ENCODE measurements at regions not wholly inside any gene's neighbourhood (a gene's known extent, or its start where the extent isn't known, plus 50 kb on each side); places are given as distances from the start of the nearest gene placed in this dataset.
"Not testable (repeated sequence)": the region's sequence is repeated elsewhere in the genome, so short reads cannot be mapped to it uniquely, and the experiment has no call there.

DNA sequence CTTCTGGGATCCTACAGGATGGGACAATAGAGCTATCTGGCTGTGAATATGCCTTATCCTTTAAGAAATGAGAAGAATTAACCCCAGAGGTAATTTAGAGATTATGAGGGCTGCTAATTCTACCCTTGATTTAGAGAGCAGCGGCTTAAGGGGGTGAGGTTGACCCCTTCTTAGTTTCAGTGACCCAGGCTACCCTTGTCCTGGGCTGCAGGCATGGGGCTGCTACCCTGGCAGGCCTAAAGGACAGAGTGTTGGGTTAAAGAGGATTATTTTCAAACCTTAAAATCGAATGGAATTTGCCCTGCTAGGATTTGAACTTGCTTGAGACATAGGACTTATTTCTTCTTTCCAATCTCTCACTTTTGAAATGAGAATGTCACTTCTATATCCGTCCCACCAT is 1343.4 kb downstream of the HACE1 start:
- Histone ChIP-seq H3K4me1 (ENCODE audit: control insufficient read depth in 1 of 2, insufficient read depth in 2 of 2, low read length in 2 of 2) (no peaks in the 10 kb centered on the region), H3K9me3 (ENCODE audit: control insufficient read depth, low read length) (no peaks in the 10 kb centered on the region), H3K27me3 (ENCODE audit: control insufficient read depth in 1 of 2, insufficient read depth in 2 of 2, low read length in 1 of 2) (no peaks in the 10 kb centered on the region), H3K36me3 (ENCODE audit: control insufficient read depth in 1 of 2, insufficient read depth in 2 of 2, low read length in 1 of 2) (no peaks in the 10 kb centered on the region), H3K27ac (ENCODE audit: low read depth in 1 of 2, low read length in 2 of 2) (no peak overlapping the region), H3K4me3 (ENCODE audit: low read length in 2 of 2) (no peak overlapping the region)
- 78 to 86% methylated on average over 3 of the region's 3 CpGs for WGBS, 2 donors
- DNase-seq = no peak
- intact Hi-C loops (cut with DNase I) = no loop called here
- no peak for ATAC-seq (ENCODE audit: low FRiP score)

DNA sequence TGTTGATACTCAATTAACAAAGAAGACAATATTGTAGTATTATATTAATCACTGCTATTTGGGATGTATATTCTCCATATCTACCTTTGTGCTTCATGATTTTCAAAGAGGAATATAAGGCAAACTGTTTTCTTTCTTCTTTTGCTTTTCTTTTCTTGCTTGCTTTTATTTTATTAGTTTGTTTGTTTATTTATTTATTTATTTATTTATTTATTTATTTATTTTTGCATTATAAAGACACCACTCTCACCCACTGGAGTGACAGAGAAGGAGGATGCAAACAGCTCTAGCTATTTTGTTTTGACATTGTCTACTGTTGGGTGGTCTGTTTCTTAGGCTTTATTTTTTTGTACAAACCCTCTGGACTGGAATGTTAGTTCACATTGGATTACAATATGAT is 1352.7 kb downstream of the HACE1 start:
- Histone ChIP-seq H3K36me3 (ENCODE audit: control insufficient read depth in 1 of 2, insufficient read depth in 2 of 2, low read length in 1 of 2) (no peaks in the 10 kb centered on the region), H3K27ac (ENCODE audit: low read depth in 1 of 2, low read length in 2 of 2) (no peak overlapping the region), H3K27me3 (ENCODE audit: control insufficient read depth in 1 of 2, insufficient read depth in 2 of 2, low read length in 1 of 2) (no peaks in the 10 kb centered on the region), H3K4me1 (ENCODE audit: control insufficient read depth in 1 of 2, insufficient read depth in 2 of 2, low read length in 2 of 2) (no peaks in the 10 kb centered on the region), H3K4me3 (ENCODE audit: low read length in 2 of 2) (no peak overlapping the region), H3K9me3 (ENCODE audit: control insufficient read depth, low read length) (no peaks in the 10 kb centered on the region)
- no peak for ATAC-seq (ENCODE audit: low FRiP score)
- intact Hi-C loops (cut with DNase I) = no loop called here
- no peak for DNase-seq

DNA sequence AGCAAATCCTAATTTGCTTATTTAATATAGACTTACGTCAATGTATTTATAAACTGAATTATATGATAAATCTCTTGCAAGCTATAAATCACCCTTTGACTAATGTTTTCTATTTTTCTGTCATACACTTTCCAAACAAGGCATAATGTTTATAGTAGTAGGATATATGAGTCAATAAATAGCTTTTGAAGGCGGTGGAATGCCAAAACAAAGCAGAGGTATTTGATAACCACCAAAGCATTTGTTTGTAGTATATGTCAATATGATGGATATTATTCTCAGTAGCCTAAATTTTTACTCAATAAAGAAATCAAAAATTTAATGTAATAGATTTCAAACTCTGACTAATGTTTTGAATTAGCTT is 1354.6 kb downstream of the HACE1 start:
- Histone ChIP-seq H3K36me3 (ENCODE audit: control insufficient read depth in 1 of 2, insufficient read depth in 2 of 2, low read length in 1 of 2) (no peaks in the 10 kb centered on the region), H3K9me3 (ENCODE audit: control insufficient read depth, low read length) (no peaks in the 10 kb centered on the region), H3K4me3 (ENCODE audit: low read length in 2 of 2) (no peak overlapping the region), H3K4me1 (ENCODE audit: control insufficient read depth in 1 of 2, insufficient read depth in 2 of 2, low read length in 2 of 2) (no peaks in the 10 kb centered on the region), H3K27me3 (ENCODE audit: control insufficient read depth in 1 of 2, insufficient read depth in 2 of 2, low read length in 1 of 2) (no peaks in the 10 kb centered on the region), H3K27ac (ENCODE audit: low read depth in 1 of 2, low read length in 2 of 2) (no peak overlapping the region)
- DNase-seq = no peak
- 74% methylated on average over 2 of the region's 2 CpGs for WGBS, 2 donors
- intact Hi-C loops (cut with DNase I) = no loop called here
- no peak for ATAC-seq (ENCODE audit: low FRiP score)

DNA sequence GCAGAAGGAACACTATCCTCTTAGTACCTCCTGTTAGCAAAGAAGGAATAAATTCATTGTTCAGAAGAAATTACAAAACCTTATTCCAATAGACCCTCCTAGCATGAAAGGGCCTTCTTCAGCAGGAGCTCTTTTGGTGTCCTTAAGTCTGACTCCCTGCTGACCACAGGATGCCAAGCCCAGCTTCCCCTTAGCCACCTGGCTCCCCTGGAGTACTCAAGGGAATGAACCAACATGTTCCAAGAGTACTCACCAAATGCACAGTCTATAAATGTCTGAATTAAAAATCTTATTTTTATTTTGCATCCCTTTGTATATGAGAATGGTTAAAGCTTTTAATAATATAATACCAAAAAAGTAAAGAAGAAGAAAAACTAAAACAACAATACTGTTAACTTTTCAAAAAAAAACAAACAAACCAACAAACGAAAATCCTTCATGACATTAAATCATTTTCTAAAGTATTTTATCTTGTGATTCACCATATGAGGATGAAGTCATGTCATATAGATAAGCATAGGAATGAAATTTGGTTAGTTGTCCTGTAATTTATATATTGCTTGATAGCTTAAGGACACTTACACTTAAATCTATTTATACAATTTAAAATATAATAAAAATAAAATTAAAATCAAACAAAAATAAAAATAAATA is 1355.1 kb downstream of the HACE1 start:
- H3K36me3 ChIP-seq (ENCODE audit: control insufficient read depth in 1 of 2, insufficient read depth in 2 of 2, low read length in 1 of 2) = no peaks in the 10 kb centered on the region
- no peaks in the 10 kb centered on the region for H3K27me3 ChIP-seq (ENCODE audit: control insufficient read depth in 1 of 2, insufficient read depth in 2 of 2, low read length in 1 of 2)
- no peaks in the 10 kb centered on the region for H3K9me3 ChIP-seq (ENCODE audit: control insufficient read depth, low read length)
- no peak overlapping the region for H3K27ac ChIP-seq (ENCODE audit: low read depth in 1 of 2, low read length in 2 of 2)
- intact Hi-C loops (cut with DNase I) = no loop called here
- WGBS, 2 donors = 40 to 43% methylated on average over 1 of the region's 1 CpG
- no peak for ATAC-seq (ENCODE audit: low FRiP score)
- H3K4me3 ChIP-seq (ENCODE audit: low read length in 2 of 2) = no peak overlapping the region
- DNase-seq = no peak
- no peaks in the 10 kb centered on the region for H3K4me1 ChIP-seq (ENCODE audit: control insufficient read depth in 1 of 2, insufficient read depth in 2 of 2, low read length in 2 of 2)

DNA sequence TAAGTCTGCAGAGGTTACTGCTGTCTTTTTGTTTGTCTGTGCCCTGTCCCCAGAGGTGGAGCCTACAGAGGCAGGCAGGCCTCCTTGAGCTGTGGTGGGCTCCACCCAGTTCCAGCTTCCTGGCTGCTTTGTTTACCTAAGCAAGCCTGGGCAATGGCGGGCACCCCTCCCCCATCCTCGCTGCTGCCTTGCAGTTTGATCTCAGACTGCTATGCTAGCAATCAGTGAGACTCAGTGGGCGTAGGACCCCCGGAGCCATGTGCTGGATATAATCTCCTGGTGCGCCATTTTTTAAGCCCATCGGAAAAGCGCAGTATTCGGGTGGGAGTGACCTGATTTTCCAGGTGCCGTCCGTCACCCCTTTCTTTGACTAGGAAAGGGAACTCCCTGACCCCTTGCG is 1363.1 kb downstream of the HACE1 start:
- DNase-seq; ATAC-seq (ENCODE audit: low FRiP score); H3K27ac ChIP-seq (ENCODE audit: low read depth in 1 of 2, low read length in 2 of 2); H3K9me3 ChIP-seq (ENCODE audit: control insufficient read depth, low read length); H3K4me1 ChIP-seq (ENCODE audit: control insufficient read depth in 1 of 2, insufficient read depth in 2 of 2, low read length in 2 of 2); intact Hi-C loops (cut with DNase I); H3K4me3 ChIP-seq (ENCODE audit: low read length in 2 of 2); H3K36me3 ChIP-seq (ENCODE audit: control insufficient read depth in 1 of 2, insufficient read depth in 2 of 2, low read length in 1 of 2); H3K27me3 ChIP-seq (ENCODE audit: control insufficient read depth in 1 of 2, insufficient read depth in 2 of 2, low read length in 1 of 2): not testable (repeated sequence)
- WGBS, 2 donors = 93 to 94% methylated on average over 6 to 11 of the region's 11 CpGs

DNA sequence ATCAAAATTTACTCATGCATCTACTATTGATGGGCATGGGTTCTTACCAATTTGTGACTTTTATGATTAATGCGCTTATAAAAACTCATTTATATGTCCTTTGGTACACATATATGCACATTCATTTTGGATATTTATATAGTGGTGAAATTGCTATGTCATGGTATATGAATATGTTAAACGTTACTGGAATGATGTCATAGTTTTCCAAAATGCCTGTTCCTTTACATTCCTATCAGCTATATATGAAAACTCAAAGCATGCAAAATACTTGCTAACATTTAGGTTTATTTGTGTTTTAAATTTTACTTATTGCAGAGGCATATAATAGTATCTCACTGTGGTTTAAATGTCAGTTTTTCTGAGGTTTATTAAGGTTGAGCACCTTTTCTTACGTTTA is 1403.1 kb downstream of the HACE1 start:
- intact Hi-C loops (cut with DNase I) = no loop called here
- ATAC-seq (ENCODE audit: low FRiP score) (no peak), DNase-seq (no peak)
- no peaks in the 10 kb centered on the region for H3K36me3 ChIP-seq (ENCODE audit: control insufficient read depth in 1 of 2, insufficient read depth in 2 of 2, low read length in 1 of 2)
- no peak overlapping the region for H3K27ac ChIP-seq (ENCODE audit: low read depth in 1 of 2, low read length in 2 of 2)
- WGBS, 2 donors = 71 to 72% methylated on average over 3 of the region's 3 CpGs
- no peaks in the 10 kb centered on the region for H3K9me3 ChIP-seq (ENCODE audit: control insufficient read depth, low read length)
- no peak overlapping the region for H3K4me3 ChIP-seq (ENCODE audit: low read length in 2 of 2)
- H3K27me3 ChIP-seq (ENCODE audit: control insufficient read depth in 1 of 2, insufficient read depth in 2 of 2, low read length in 1 of 2) = no peaks in the 10 kb centered on the region
- no peaks in the 10 kb centered on the region for H3K4me1 ChIP-seq (ENCODE audit: control insufficient read depth in 1 of 2, insufficient read depth in 2 of 2, low read length in 2 of 2)

DNA sequence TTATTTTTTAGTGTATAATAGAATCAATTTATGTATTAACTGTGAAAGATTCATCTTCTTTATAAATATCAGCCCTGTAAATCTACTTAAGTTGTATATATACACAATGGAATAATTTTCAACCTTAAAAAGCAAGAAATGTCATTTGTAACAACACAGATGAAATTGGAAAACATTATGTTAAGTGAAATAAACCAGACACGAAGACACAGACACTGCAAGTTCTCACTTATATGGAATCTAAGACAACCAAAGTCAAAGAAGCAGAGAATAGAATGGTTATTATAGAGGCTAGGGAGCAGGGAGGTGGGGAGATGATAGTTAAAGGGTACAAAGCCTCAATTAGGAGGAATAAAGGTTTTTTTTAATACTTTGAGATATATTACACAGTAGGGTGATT is 1404.4 kb downstream of the HACE1 start:
- intact Hi-C loops (cut with DNase I) = no loop called here
- WGBS, 2 donors = 85 to 89% methylated on average over 1 of the region's 1 CpG
- ATAC-seq (ENCODE audit: low FRiP score) = no peak

DNA sequence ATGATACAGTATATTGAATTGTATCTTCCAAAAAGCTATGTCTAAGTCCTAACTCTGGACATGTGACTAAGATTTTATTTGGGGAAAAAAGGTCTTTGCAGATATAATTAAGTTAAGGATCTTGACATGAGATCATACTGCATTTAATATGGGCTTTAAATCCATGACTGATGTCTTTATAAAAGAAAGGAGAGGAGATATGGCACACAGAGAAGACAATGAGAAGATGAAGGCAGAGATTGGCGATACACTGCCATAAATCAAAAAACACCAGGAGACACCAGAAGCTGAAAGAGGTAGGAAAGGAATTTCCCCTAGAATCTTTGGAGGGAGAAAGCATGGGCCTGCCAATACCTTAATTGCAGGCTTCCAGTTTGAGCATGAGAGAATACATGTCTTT is 1450.2 kb downstream of the HACE1 start:
- Histone ChIP-seq H3K9me3 (ENCODE audit: control insufficient read depth, low read length) (no peaks in the 10 kb centered on the region), H3K4me1 (ENCODE audit: control insufficient read depth in 1 of 2, insufficient read depth in 2 of 2, low read length in 2 of 2) (no peaks in the 10 kb centered on the region), H3K4me3 (ENCODE audit: low read length in 2 of 2) (no peak overlapping the region), H3K36me3 (ENCODE audit: control insufficient read depth in 1 of 2, insufficient read depth in 2 of 2, low read length in 1 of 2) (no peaks in the 10 kb centered on the region), H3K27ac (ENCODE audit: low read depth in 1 of 2, low read length in 2 of 2) (no peak overlapping the region), H3K27me3 (ENCODE audit: control insufficient read depth in 1 of 2, insufficient read depth in 2 of 2, low read length in 1 of 2) (no peaks in the 10 kb centered on the region)
- intact Hi-C loops (cut with DNase I) = no loop called here
- DNase-seq = no peak
- no peak for ATAC-seq (ENCODE audit: low FRiP score)
- 90 to 94% methylated on average over 1 of the region's 1 CpG for WGBS, 2 donors

More for the DNA sequence above, 1404.4 kb downstream of the HACE1 start:
- Histone ChIP-seq H3K4me1 (ENCODE audit: control insufficient read depth in 1 of 2, insufficient read depth in 2 of 2, low read length in 2 of 2) (no peaks in the 10 kb centered on the region), H3K27ac (ENCODE audit: low read depth in 1 of 2, low read length in 2 of 2) (no peak overlapping the region), H3K9me3 (ENCODE audit: control insufficient read depth, low read length) (no peaks in the 10 kb centered on the region), H3K36me3 (ENCODE audit: control insufficient read depth in 1 of 2, insufficient read depth in 2 of 2, low read length in 1 of 2) (no peaks in the 10 kb centered on the region), H3K4me3 (ENCODE audit: low read length in 2 of 2) (no peak overlapping the region), H3K27me3 (ENCODE audit: control insufficient read depth in 1 of 2, insufficient read depth in 2 of 2, low read length in 1 of 2) (no peaks in the 10 kb centered on the region)
- DNase-seq = no peak

DNA sequence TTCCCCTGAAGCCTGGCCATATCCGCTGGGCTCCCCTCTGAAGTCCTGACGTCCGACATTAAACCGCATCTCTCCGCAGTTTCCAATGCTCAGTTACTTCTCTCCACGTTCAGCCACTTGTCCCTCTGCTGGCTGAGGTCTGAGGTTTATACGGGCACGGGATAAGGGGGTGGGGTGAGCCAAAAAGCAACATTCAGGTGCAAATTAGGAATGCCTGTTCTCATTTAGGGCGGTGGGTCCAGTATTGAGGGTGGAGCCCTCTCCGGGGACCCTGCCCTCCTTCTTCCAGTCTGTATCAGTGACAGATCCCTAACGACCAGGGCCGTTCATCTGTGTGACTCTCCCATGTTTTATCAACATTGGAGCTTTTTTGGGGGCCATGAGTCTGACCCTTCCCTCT is 1454.4 kb downstream of the HACE1 start:
- no peaks in the 10 kb centered on the region for H3K27me3 ChIP-seq (ENCODE audit: control insufficient read depth in 1 of 2, insufficient read depth in 2 of 2, low read length in 1 of 2)
- H3K27ac ChIP-seq (ENCODE audit: low read depth in 1 of 2, low read length in 2 of 2) = no peak overlapping the region
- no peaks in the 10 kb centered on the region for H3K36me3 ChIP-seq (ENCODE audit: control insufficient read depth in 1 of 2, insufficient read depth in 2 of 2, low read length in 1 of 2)
- ATAC-seq (ENCODE audit: low FRiP score) (no peak), DNase-seq (no peak)
- H3K4me3 ChIP-seq (ENCODE audit: low read length in 2 of 2) = no peak overlapping the region
- 88 to 91% methylated on average over 12 of the region's 12 CpGs for WGBS, 2 donors
- no peaks in the 10 kb centered on the region for H3K9me3 ChIP-seq (ENCODE audit: control insufficient read depth, low read length)
- intact Hi-C loops (cut with DNase I) = no loop called here
- H3K4me1 ChIP-seq (ENCODE audit: control insufficient read depth in 1 of 2, insufficient read depth in 2 of 2, low read length in 2 of 2) = no peaks in the 10 kb centered on the region
